ENCODE measurements at regions not wholly inside any gene's neighbourhood (a gene's known extent, or its start where the extent isn't known, plus 50 kb on each side); places are given as distances from the start of the nearest gene placed in this dataset.

- Histone ChIP-seq H3F3A (ENCODE audit: control insufficient read depth, insufficient read depth) (no peaks in the 10 kb centered on the region), H3K4me3 (ENCODE audit: low read length) (no peak overlapping the region), H3K36me3 (ENCODE audit: control insufficient read depth, low read length) (no peaks in the 10 kb centered on the region), H3K27me3 (ENCODE audit: control insufficient read depth, low read length) (no peaks in the 10 kb centered on the region), H4K20me1 (ENCODE audit: control insufficient read depth, insufficient read depth, low read depth, low read length) (no peaks in the 10 kb centered on the region), H3K27ac (ENCODE audit: low read depth, low read length) (no peak overlapping the region), H3K79me2 (ENCODE audit: control insufficient read depth, low read length) (no peaks in the 10 kb centered on the region), H3K9me2 (replicated peaks; ENCODE audit: control insufficient read depth, low read length) (no peaks in the 10 kb centered on the region), H3K4me2 (ENCODE audit: low read length) (no peak overlapping the region), H3K4me1 (ENCODE audit: control insufficient read depth, low read length) (no peaks in the 10 kb centered on the region), H3K9me3 (ENCODE audit: control insufficient read depth, insufficient read depth, low read length) (no peaks in the 10 kb centered on the region)
- TF ChIP-seq CTCF (IDR thresholded peaks at IDR 0.05; ENCODE audit: low read depth, low read length, poor library complexity, severe bottlenecking) (no peak), EZH2phosphoT487 (IDR thresholded peaks at IDR 0.05; ENCODE audit: borderline replicate concordance, low read length) (no peak)
Measured at GRCh38 chr12:86788661-86789060, 532.5 kb upstream of the MGAT4C start.

DNA sequence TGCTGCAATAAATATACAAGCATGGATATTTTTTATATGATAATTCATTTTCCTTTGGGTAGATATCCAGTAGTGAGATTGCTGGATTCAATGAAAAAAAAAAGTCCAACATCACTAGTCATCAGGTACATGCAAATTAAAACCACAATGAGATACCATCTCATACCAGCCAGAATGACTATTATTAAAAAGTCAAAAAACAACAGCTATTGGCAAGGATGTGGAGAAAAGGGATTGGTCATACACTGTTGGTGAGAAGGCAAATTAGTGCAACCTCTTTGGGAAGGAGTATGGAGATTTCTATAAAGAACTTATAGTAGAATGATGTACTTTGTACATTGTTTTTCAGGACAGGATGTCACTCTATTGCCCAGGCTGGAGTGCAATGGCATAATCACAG lies 531.2 kb upstream of the MGAT4C start:
- Histone ChIP-seq H3K36me3 (ENCODE audit: control insufficient read depth, low read length) (no peaks in the 10 kb centered on the region), H3K27ac (ENCODE audit: low read depth, low read length) (no peak overlapping the region), H3K27me3 (ENCODE audit: control insufficient read depth, low read length) (no peaks in the 10 kb centered on the region), H3K4me3 (ENCODE audit: low read length) (no peak overlapping the region), H3K79me2 (ENCODE audit: control insufficient read depth, low read length) (no peaks in the 10 kb centered on the region), H4K20me1 (ENCODE audit: control insufficient read depth, insufficient read depth, low read depth, low read length) (no peaks in the 10 kb centered on the region), H3K4me1 (ENCODE audit: control insufficient read depth, low read length) (no peaks in the 10 kb centered on the region), H3F3A (ENCODE audit: control insufficient read depth, insufficient read depth) (no peaks in the 10 kb centered on the region), H3K9me2 (replicated peaks; ENCODE audit: control insufficient read depth, low read length) (no peaks in the 10 kb centered on the region), H3K4me2 (ENCODE audit: low read length) (no peak overlapping the region), H3K9me3 (ENCODE audit: control insufficient read depth, insufficient read depth, low read length) (no peaks in the 10 kb centered on the region)
- TF ChIP-seq CTCF (IDR thresholded peaks at IDR 0.05; ENCODE audit: low read depth, low read length, poor library complexity, severe bottlenecking) (no peak), EZH2phosphoT487 (IDR thresholded peaks at IDR 0.05; ENCODE audit: borderline replicate concordance, low read length) (no peak)

GRCh38 chr12:86777325-86777724 lies 521.1 kb upstream of the MGAT4C start:
- Histone ChIP-seq H3K4me3 (ENCODE audit: low read length) (no peak overlapping the region), H3F3A (ENCODE audit: control insufficient read depth, insufficient read depth) (no peaks in the 10 kb centered on the region), H3K36me3 (ENCODE audit: control insufficient read depth, low read length) (no peaks in the 10 kb centered on the region), H3K9me3 (ENCODE audit: control insufficient read depth, insufficient read depth, low read length) (no peaks in the 10 kb centered on the region), H3K9me2 (replicated peaks; ENCODE audit: control insufficient read depth, low read length) (no peaks in the 10 kb centered on the region), H4K20me1 (ENCODE audit: control insufficient read depth, insufficient read depth, low read depth, low read length) (no peaks in the 10 kb centered on the region), H3K4me1 (ENCODE audit: control insufficient read depth, low read length) (no peaks in the 10 kb centered on the region), H3K27me3 (ENCODE audit: control insufficient read depth, low read length) (no peaks in the 10 kb centered on the region), H3K27ac (ENCODE audit: low read depth, low read length) (no peak overlapping the region), H3K4me2 (ENCODE audit: low read length) (no peak overlapping the region), H3K79me2 (ENCODE audit: control insufficient read depth, low read length) (no peaks in the 10 kb centered on the region)
- no peak for TF ChIP-seq CTCF (IDR thresholded peaks at IDR 0.05; ENCODE audit: low read depth, low read length, poor library complexity, severe bottlenecking)
- TF ChIP-seq EZH2phosphoT487 (IDR thresholded peaks at IDR 0.05; ENCODE audit: borderline replicate concordance, low read length) = no peak

Measured in DOHH2 (cell line).